SK-N-SH (cell line): ENCODE measurements at regions not wholly inside any gene's neighbourhood (a gene's known extent, or its start where the extent isn't known, plus 50 kb on each side); places are given as distances from the start of the nearest gene placed in this dataset.

Source experiments
- CTCF ChIA-PET: fragments of 300-600, 350-600 bp; formaldehyde crosslinking; extraction: SDS; loops from one replicate; lab custom pipeline; 2021; lab: Yijun Ruan, JAX
- POLR2A ChIA-PET: fragments of 350-600 bp; sonication (Branson Sonifier 250); formaldehyde crosslinking; extraction: SDS; loops from one replicate; lab custom pipeline; 2020; ENCODE audit warnings: antibody characterized with exemption, inconsistent platforms; lab: Yijun Ruan, JAX
- DNase-seq: peaks from one replicate; pipeline ENCODE4 v3.0.0; 2012
- H2AFZ ChIP-seq: fragments of 200-600 bp; sonication (generic); 2 replicates; pipeline ENCODE4 v1.8.1; 2016; ENCODE audit warnings: antibody characterized with exemption, mild to moderate bottlenecking, low read depth
- H3F3A ChIP-seq: fragments of 200-600 bp; sonication (generic); replicated peaks from 2 replicates; pipeline ENCODE3; 2016; ENCODE audit warnings: antibody characterized with exemption, mild to moderate bottlenecking; ENCODE audit not compliant: insufficient read depth
- H3K27ac ChIP-seq, 2 experiments: fragments of 200-500 bp in 1 of 2; fragments of 200-600 bp in 1 of 2; sonication (Bioruptor generic) in 1 of 2; sonication (generic), shearing (Covaris generic) in 1 of 2; 2 replicates each; pipeline versions ENCODE4 v1.5.1 to v1.6.1; 2014 to 2016; ENCODE audit warnings: low read depth in 2 of 2, inconsistent platforms in 1 of 2, low read length in 1 of 2, mild to moderate bottlenecking in 1 of 2, mixed read lengths in 1 of 2
- H3K27me3 ChIP-seq: fragments of 200-600 bp; sonication (generic), shearing (Covaris generic); 2 replicates; pipeline ENCODE4 v1.6.1; 2016; ENCODE audit warnings: mixed run types; ENCODE audit not compliant: insufficient read depth
- H3K36me3 ChIP-seq, 2 experiments: fragments of 200-500 bp in 1 of 2; fragments of 200-600 bp in 1 of 2; sonication (Bioruptor generic) in 1 of 2; sonication (generic) in 1 of 2; replicated peaks in 1 of 2; 2 replicates each; pipeline versions ENCODE3 to v1.5.1; 2014 to 2016; ENCODE audit warnings: low read length in 1 of 2, mild to moderate bottlenecking in 1 of 2; ENCODE audit not compliant: insufficient read depth in 2 of 2, control insufficient read depth in 1 of 2
- H3K4me1 ChIP-seq, 2 experiments: fragments of 200-500 bp in 1 of 2; fragments of 200-600 bp in 1 of 2; sonication (Bioruptor generic) in 1 of 2; sonication (generic), shearing (Covaris generic) in 1 of 2; 2 replicates each; pipeline versions ENCODE4 v1.5.1 to v1.6.1; 2014 to 2016; ENCODE audit warnings: low read depth in 1 of 2, low read length in 1 of 2, mixed run types in 1 of 2; ENCODE audit not compliant: insufficient read depth in 2 of 2, control insufficient read depth in 1 of 2
- H3K4me2 ChIP-seq: fragments of 200-600 bp; sonication (generic), shearing (Covaris generic); 2 replicates; pipeline ENCODE4 v1.6.1; 2017; ENCODE audit warnings: mixed run types
- H3K4me3 ChIP-seq, 2 experiments: fragments of 200-500 bp in 1 of 2; fragments of 200-600 bp in 1 of 2; sonication (Bioruptor generic) in 1 of 2; sonication (generic), shearing (Covaris generic) in 1 of 2; 2 replicates each; pipeline versions ENCODE4 v1.5.1 to v1.8.1; 2014 to 2016; ENCODE audit warnings: low read depth in 2 of 2, inconsistent platforms in 1 of 2, low read length in 1 of 2, mild to moderate bottlenecking in 1 of 2, mixed read lengths in 1 of 2, moderate library complexity in 1 of 2
- H3K79me2 ChIP-seq: fragments of 200-600 bp; sonication (generic); 2 replicates; pipeline ENCODE4 v1.8.1; 2017; ENCODE audit warnings: mild to moderate bottlenecking; ENCODE audit not compliant: insufficient read depth
- H3K9ac ChIP-seq: fragments of 200-600 bp; sonication (generic); 2 replicates; pipeline ENCODE4 v1.6.1; 2017; ENCODE audit warnings: mixed run types
- H3K9me2 ChIP-seq: fragments of 200-600 bp; sonication (generic); 2 replicates; pipeline ENCODE4 v1.6.1; 2017; ENCODE audit warnings: mixed run types
- H3K9me3 ChIP-seq: fragments of 200-600 bp; sonication (generic); 2 replicates; pipeline ENCODE4 v1.6.1; 2017; ENCODE audit warnings: mixed run types, mild to moderate bottlenecking, moderate library complexity
- H4K20me1 ChIP-seq: fragments of 200-600 bp; sonication (generic); 2 replicates; pipeline ENCODE4 v1.6.1; 2017; ENCODE audit warnings: mild to moderate bottlenecking, mixed run types; ENCODE audit not compliant: insufficient read depth
- CHD2 ChIP-seq: fragments of 150-350 bp; IDR thresholded peaks from 2 replicates; pipeline ENCODE4 v1.6.1; 2018; ENCODE audit warnings: low read length; ENCODE audit not compliant: partially characterized antibody
- ELF1 ChIP-seq: IDR thresholded peaks from 2 replicates; pipeline ENCODE4 v1.4.0; 2012
- EP300 ChIP-seq, 2 experiments: IDR thresholded peaks; 2 replicates each; pipeline versions ENCODE4 v1.4.0 to v1.6.1; 2012; ENCODE audit warnings: borderline replicate concordance in 1 of 2, low read depth in 1 of 2, low read length in 1 of 2
- FOSL2 ChIP-seq: IDR thresholded peaks from 2 replicates; pipeline ENCODE4 v1.4.0; 2012; ENCODE audit warnings: low read depth, mild to moderate bottlenecking, moderate library complexity, borderline replicate concordance
- FOXM1 ChIP-seq: IDR thresholded peaks from 2 replicates; pipeline ENCODE4 v1.4.0; 2012; ENCODE audit warnings: low read depth, mild to moderate bottlenecking
- JUND ChIP-seq: IDR thresholded peaks from 2 replicates; pipeline ENCODE4 v1.4.0; 2012
- MXI1 ChIP-seq: IDR thresholded peaks from 2 replicates; pipeline ENCODE4 v1.6.1; 2012; ENCODE audit warnings: mild to moderate bottlenecking, low read depth, low read length, improper control_type of control experiment
- NFIC ChIP-seq: IDR thresholded peaks from 2 replicates; pipeline ENCODE4 v1.4.0; 2012; ENCODE audit warnings: borderline replicate concordance
- NRF1 ChIP-seq: IDR thresholded peaks from 2 replicates; pipeline ENCODE4 v1.6.1; 2012; ENCODE audit warnings: low read depth, mild to moderate bottlenecking, low read length
- RAD21 ChIP-seq: IDR thresholded peaks from 2 replicates; pipeline ENCODE4 v1.6.1; 2012; ENCODE audit warnings: mild to moderate bottlenecking, low read length
- SIN3A ChIP-seq: IDR thresholded peaks from 2 replicates; pipeline ENCODE4 v1.6.1; 2012; ENCODE audit warnings: low read depth, mild to moderate bottlenecking, low read length, moderate library complexity, borderline replicate concordance
- TCF12 ChIP-seq: IDR thresholded peaks from 2 replicates; pipeline ENCODE4 v1.4.0; 2012
- YY1 ChIP-seq: IDR thresholded peaks from 2 replicates; pipeline ENCODE4 v1.4.0; 2012; ENCODE audit warnings: low read depth, mild to moderate bottlenecking
- WGBS: methylation state at CpG from one replicate; pipeline ENCODE4 v1.1.6; 2017; ENCODE audit warnings: low lambda C conversion rate; 5-methylcytosine and 5-hydroxymethylcytosine counted together
- TF ChIP-seq, protein P1 (sequence below): fragments of 150-350 bp; IDR thresholded peaks from 2 replicates; pipeline ENCODE4 v1.6.1; 2017; ENCODE audit warnings: antibody characterized with exemption, low read length, low read depth, borderline replicate concordance
- TF ChIP-seq, protein P2 (sequence below): IDR thresholded peaks from 2 replicates; pipeline ENCODE4 v1.6.1; 2012; ENCODE audit warnings: mild to moderate bottlenecking, low read depth, low read length, moderate library complexity
- TF ChIP-seq, protein P3 (sequence below): IDR thresholded peaks from 2 replicates; pipeline ENCODE4; 2012
- TF ChIP-seq, protein P4 (sequence below): fragments of 200-600 bp; sonication (generic); IDR thresholded peaks from 2 replicates; pipeline ENCODE4 v1.6.1; 2017; ENCODE audit warnings: antibody characterized with exemption, mild to moderate bottlenecking, moderate library complexity
- TF ChIP-seq, protein P5 (sequence below): IDR thresholded peaks from 2 replicates; pipeline ENCODE4 v1.4.0; 2012; ENCODE audit warnings: low read depth
- TF ChIP-seq, protein P6 (sequence below): IDR thresholded peaks from 2 replicates; pipeline ENCODE4 v1.4.0; 2012; ENCODE audit warnings: low read depth, borderline replicate concordance

DNA sequence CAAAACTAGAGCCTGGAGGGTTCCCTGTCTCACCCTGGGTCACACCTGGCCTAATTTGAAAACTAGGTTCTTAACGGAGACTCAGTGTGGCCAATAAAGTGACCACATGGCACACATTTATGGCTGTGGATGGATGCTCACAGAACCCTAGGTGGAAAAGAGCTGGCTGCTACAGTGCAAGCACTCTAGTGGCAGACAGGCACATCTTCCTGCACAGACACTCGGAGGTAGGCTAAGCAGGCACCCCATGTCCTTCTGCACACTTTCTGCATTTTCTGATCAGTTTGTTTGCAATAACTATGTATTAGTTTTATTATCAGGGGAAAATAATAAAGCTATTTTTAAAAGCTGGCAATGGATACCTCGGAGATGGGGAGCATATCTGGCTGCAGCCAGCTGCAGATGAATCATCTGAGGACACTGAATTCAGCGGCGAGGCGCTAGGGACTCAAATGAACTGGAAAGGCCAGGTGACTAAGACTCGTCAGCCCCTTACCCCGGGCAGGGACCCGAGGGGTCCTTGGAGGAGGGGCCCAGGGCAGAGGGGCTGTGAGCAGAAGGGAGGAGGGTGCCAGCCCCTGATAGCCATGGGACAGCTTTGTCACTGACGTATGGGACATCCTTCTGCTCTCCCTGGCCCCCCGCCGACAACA is 96.2 kb downstream of the OLFM1 start:
- Histone ChIP-seq H3K4me2 (no peak overlapping the region), H4K20me1 (no peaks in the 10 kb centered on the region), H3K4me1 (peaks cover 0 to 34% of the 10 kb centered on the region in 2 experiments; a peak in 1 of 4 replicates), H3K9ac (no peak overlapping the region), H3K4me3 (no peak overlapping the region), H2AFZ (no peak overlapping the region), H3K79me2 (no peaks in the 10 kb centered on the region)
- CTCF ChIA-PET, result interaction anchor here (0.7 to 4.1 kb wide), 28 partner anchors 11 to 494 kb away, joined by 3 to 49 read pairs (median 4); partner anchors contain the start of gene OLFM1
- 50% methylated on average over 5 of the region's 12 CpGs for WGBS
- no peak for DNase-seq
- TF ChIP-seq NRF1 (no peak), EP300 (IDR thresholded peaks at IDR 0.05; ENCODE audit: borderline replicate concordance in 1 of 2, low read depth in 1 of 2, low read length in 1 of 2) (no peak), RAD21 (no peak), NFIC (no peak), ELF1 (no peak), CHD2 (no peak), YY1 (no peak), TCF12 (no peak), FOXM1 (no peak), MXI1 (no peak), SIN3A (no peak), FOSL2 (no peak), JUND (no peak)
- TF ChIP-seq, protein P1, sequence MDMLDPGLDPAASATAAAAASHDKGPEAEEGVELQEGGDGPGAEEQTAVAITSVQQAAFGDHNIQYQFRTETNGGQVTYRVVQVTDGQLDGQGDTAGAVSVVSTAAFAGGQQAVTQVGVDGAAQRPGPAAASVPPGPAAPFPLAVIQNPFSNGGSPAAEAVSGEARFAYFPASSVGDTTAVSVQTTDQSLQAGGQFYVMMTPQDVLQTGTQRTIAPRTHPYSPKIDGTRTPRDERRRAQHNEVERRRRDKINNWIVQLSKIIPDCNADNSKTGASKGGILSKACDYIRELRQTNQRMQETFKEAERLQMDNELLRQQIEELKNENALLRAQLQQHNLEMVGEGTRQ, result no peak
- TF ChIP-seq, protein P2, sequence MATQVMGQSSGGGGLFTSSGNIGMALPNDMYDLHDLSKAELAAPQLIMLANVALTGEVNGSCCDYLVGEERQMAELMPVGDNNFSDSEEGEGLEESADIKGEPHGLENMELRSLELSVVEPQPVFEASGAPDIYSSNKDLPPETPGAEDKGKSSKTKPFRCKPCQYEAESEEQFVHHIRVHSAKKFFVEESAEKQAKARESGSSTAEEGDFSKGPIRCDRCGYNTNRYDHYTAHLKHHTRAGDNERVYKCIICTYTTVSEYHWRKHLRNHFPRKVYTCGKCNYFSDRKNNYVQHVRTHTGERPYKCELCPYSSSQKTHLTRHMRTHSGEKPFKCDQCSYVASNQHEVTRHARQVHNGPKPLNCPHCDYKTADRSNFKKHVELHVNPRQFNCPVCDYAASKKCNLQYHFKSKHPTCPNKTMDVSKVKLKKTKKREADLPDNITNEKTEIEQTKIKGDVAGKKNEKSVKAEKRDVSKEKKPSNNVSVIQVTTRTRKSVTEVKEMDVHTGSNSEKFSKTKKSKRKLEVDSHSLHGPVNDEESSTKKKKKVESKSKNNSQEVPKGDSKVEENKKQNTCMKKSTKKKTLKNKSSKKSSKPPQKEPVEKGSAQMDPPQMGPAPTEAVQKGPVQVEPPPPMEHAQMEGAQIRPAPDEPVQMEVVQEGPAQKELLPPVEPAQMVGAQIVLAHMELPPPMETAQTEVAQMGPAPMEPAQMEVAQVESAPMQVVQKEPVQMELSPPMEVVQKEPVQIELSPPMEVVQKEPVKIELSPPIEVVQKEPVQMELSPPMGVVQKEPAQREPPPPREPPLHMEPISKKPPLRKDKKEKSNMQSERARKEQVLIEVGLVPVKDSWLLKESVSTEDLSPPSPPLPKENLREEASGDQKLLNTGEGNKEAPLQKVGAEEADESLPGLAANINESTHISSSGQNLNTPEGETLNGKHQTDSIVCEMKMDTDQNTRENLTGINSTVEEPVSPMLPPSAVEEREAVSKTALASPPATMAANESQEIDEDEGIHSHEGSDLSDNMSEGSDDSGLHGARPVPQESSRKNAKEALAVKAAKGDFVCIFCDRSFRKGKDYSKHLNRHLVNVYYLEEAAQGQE, result no peak
- TF ChIP-seq, protein P3, sequence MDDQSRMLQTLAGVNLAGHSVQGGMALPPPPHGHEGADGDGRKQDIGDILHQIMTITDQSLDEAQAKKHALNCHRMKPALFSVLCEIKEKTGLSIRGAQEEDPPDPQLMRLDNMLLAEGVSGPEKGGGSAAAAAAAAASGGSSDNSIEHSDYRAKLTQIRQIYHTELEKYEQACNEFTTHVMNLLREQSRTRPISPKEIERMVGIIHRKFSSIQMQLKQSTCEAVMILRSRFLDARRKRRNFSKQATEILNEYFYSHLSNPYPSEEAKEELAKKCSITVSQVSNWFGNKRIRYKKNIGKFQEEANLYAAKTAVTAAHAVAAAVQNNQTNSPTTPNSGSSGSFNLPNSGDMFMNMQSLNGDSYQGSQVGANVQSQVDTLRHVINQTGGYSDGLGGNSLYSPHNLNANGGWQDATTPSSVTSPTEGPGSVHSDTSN, result no peak
- TF ChIP-seq, protein P4, sequence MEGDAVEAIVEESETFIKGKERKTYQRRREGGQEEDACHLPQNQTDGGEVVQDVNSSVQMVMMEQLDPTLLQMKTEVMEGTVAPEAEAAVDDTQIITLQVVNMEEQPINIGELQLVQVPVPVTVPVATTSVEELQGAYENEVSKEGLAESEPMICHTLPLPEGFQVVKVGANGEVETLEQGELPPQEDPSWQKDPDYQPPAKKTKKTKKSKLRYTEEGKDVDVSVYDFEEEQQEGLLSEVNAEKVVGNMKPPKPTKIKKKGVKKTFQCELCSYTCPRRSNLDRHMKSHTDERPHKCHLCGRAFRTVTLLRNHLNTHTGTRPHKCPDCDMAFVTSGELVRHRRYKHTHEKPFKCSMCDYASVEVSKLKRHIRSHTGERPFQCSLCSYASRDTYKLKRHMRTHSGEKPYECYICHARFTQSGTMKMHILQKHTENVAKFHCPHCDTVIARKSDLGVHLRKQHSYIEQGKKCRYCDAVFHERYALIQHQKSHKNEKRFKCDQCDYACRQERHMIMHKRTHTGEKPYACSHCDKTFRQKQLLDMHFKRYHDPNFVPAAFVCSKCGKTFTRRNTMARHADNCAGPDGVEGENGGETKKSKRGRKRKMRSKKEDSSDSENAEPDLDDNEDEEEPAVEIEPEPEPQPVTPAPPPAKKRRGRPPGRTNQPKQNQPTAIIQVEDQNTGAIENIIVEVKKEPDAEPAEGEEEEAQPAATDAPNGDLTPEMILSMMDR, result no peak
- TF ChIP-seq, protein P5, sequence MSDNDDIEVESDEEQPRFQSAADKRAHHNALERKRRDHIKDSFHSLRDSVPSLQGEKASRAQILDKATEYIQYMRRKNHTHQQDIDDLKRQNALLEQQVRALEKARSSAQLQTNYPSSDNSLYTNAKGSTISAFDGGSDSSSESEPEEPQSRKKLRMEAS, result no peak
- TF ChIP-seq, protein P6, sequence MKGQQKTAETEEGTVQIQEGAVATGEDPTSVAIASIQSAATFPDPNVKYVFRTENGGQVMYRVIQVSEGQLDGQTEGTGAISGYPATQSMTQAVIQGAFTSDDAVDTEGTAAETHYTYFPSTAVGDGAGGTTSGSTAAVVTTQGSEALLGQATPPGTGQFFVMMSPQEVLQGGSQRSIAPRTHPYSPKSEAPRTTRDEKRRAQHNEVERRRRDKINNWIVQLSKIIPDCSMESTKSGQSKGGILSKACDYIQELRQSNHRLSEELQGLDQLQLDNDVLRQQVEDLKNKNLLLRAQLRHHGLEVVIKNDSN, result no peak
- TF ChIP-seq, all 33 proteins: peak for 0
- H3K27me3 ChIP-seq, result no peaks in the 10 kb centered on the region
- H3K9me2 ChIP-seq, result no peaks in the 10 kb centered on the region
- H3K36me3 ChIP-seq, result no peaks in the 10 kb centered on the region
- POLR2A ChIA-PET, result interaction anchor here (0.7 to 1.4 kb wide), 2 partner anchors 26 to 749 kb away, joined by 3 read pairs; no protein-coding TSS in a partner anchor
- H3K27ac ChIP-seq, result no peak overlapping the region; a peak in 1 of 4 replicates
- H3K9me3 ChIP-seq, result no peaks in the 10 kb centered on the region
- no peaks in the 10 kb centered on the region for H3F3A ChIP-seq
